SKM-1 treated with dmso at 0.1 percent for 144 hours (cell line): ENCODE measurements at regions not wholly inside any gene's neighbourhood (a gene's known extent, or its start where the extent isn't known, plus 50 kb on each side); places are given as distances from the start of the nearest gene placed in this dataset.

ENCODE experiments used
- DNase-seq: peaks from one replicate; lab custom pipeline; 2025; ENCODE audit not compliant: unreplicated experiment; lab: John Stamatoyannopoulos, UW

- no peak for DNase-seq
Measured at GRCh38 chr3:70570584-70570983, 258.1 kb upstream of the MDFIC2 start.

GRCh38 chr3:70568626-70569025, 256.2 kb upstream of the MDFIC2 start:
- no peak for DNase-seq

GRCh38 chr3:70565861-70566260, 253.4 kb upstream of the MDFIC2 start:
- no peak for DNase-seq

GRCh38 chr3:70564552-70564951, 252.1 kb upstream of the MDFIC2 start:
- DNase-seq: no peak

GRCh38 chr3:70561796-70562195, 249.4 kb upstream of the MDFIC2 start:
- DNase-seq: no peak

GRCh38 chr3:70558956-70559355, 246.5 kb upstream of the MDFIC2 start:
- no peak for DNase-seq

GRCh38 chr3:70557976-70558375, 245.5 kb upstream of the MDFIC2 start:
- DNase-seq: peak; percentile 9

GRCh38 chr3:70556056-70556455, 243.6 kb upstream of the MDFIC2 start:
- DNase-seq: no peak

GRCh38 chr3:70554170-70554569, 241.7 kb upstream of the MDFIC2 start:
- no peak for DNase-seq

- DNase-seq: peak; percentile 43
Measured at GRCh38 chr3:70550723-70551319, 238.4 kb upstream of the MDFIC2 start.

GRCh38 chr3:70546679-70547078, 234.2 kb upstream of the MDFIC2 start:
- no peak for DNase-seq

- no peak for DNase-seq
Measured at GRCh38 chr3:70543493-70543892, 231.1 kb upstream of the MDFIC2 start.

- no peak for DNase-seq
Measured at GRCh38 chr3:70539908-70540307, 227.5 kb upstream of the MDFIC2 start.

- no peak for DNase-seq
Measured at GRCh38 chr3:70532806-70533205, 220.4 kb upstream of the MDFIC2 start.

- DNase-seq: no peak
Measured at GRCh38 chr3:70531838-70532489, 219.5 kb upstream of the MDFIC2 start.

GRCh38 chr3:70531063-70531657, 218.7 kb upstream of the MDFIC2 start:
- peak; percentile 13 for DNase-seq

- DNase-seq: no peak
Measured at GRCh38 chr3:70530626-70531025, 218.2 kb upstream of the MDFIC2 start.

GRCh38 chr3:70527026-70527425, 214.6 kb upstream of the MDFIC2 start:
- no peak for DNase-seq

GRCh38 chr3:70519913-70520659, 207.6 kb upstream of the MDFIC2 start:
- no peak for DNase-seq

GRCh38 chr3:70519026-70519425, 206.6 kb upstream of the MDFIC2 start:
- no peak for DNase-seq

- DNase-seq: no peak
Measured at GRCh38 chr3:70518356-70518755, 205.9 kb upstream of the MDFIC2 start.
